HEK293 (cell line): ENCODE measurements at regions not wholly inside any gene's neighbourhood (a gene's known extent, or its start where the extent isn't known, plus 50 kb on each side); places are given as distances from the start of the nearest gene placed in this dataset.
"Not testable (repeated sequence)": the region's sequence is repeated elsewhere in the genome, so short reads cannot be mapped to it uniquely, and the experiment has no call there.

Experiments
- CTCF ChIA-PET: fragments of 350-600 bp; formaldehyde crosslinking; extraction: SDS; loops from one replicate; lab custom pipeline; 2021; ENCODE audit warnings: antibody characterized with exemption; lab: Yijun Ruan, JAX
- POLR2A ChIA-PET: fragments of 300-600 bp; formaldehyde crosslinking; extraction: SDS; loops from one replicate; lab custom pipeline; 2020; ENCODE audit warnings: antibody characterized with exemption, inconsistent platforms; lab: Yijun Ruan, JAX
- H3K27ac ChIP-seq: fragments of 200-500 bp; sonication (Bioruptor generic); 2 replicates; pipeline ENCODE4 v1.5.1; 2014; ENCODE audit warnings: low read depth, low read length, control low read depth, inconsistent platforms; ENCODE audit errors: extremely low read depth
- H3K36me3 ChIP-seq, 2 experiments: fragments of 200-500 bp in 1 of 2; sonication (Bioruptor generic) in 1 of 2; 1 replicate in 1 of 2; 2 replicates in 1 of 2; pipeline ENCODE4 v1.5.1; 2014 to 2017; ENCODE audit warnings: inconsistent platforms in 2 of 2, low read length in 2 of 2; ENCODE audit not compliant: control insufficient read depth in 2 of 2, insufficient read depth in 1 of 2
- H3K4me1 ChIP-seq: fragments of 200-500 bp; sonication (Bioruptor generic); 2 replicates; pipeline ENCODE4 v1.5.1; 2014; ENCODE audit warnings: mild to moderate bottlenecking, low read length, inconsistent platforms; ENCODE audit not compliant: control insufficient read depth, insufficient read depth
- H3K4me3 ChIP-seq: 2 replicates; pipeline ENCODE4 v1.5.1; 2011; ENCODE audit warnings: low read depth, mild to moderate bottlenecking, control low read depth, low read length, moderate library complexity
- H3K9me3 ChIP-seq: fragments of 200-500 bp; sonication (Bioruptor generic); 2 replicates; pipeline ENCODE4 v1.5.1; 2014; ENCODE audit warnings: low read depth, low read length, inconsistent platforms; ENCODE audit not compliant: control insufficient read depth, insufficient read depth
- BCL11B ChIP-seq: fragments of 450-650 bp; formaldehyde crosslinking; IDR thresholded peaks from 2 replicates; pipeline ENCODE4 v1.5.1; 2016; ENCODE audit warnings: low read depth, missing biosample characterization, missing genetic modification characterization
- IKZF3 ChIP-seq: fragments of 450-650 bp; IDR thresholded peaks from 2 replicates; pipeline ENCODE4 v1.5.0; 2018; ENCODE audit warnings: missing biosample characterization, mild to moderate bottlenecking, missing genetic modification characterization, moderate library complexity
- PRDM4 ChIP-seq: fragments of 450-650 bp; formaldehyde crosslinking; IDR thresholded peaks from 2 replicates; pipeline ENCODE4 v1.5.1; 2017; ENCODE audit warnings: missing biosample characterization, missing genetic modification characterization
- SP3 ChIP-seq: fragments of 450-650 bp; formaldehyde crosslinking; IDR thresholded peaks from 2 replicates; pipeline ENCODE4 v1.5.1; 2016; ENCODE audit warnings: missing biosample characterization, missing genetic modification characterization
- ZEB2 ChIP-seq: fragments of 450-650 bp; formaldehyde crosslinking; IDR thresholded peaks from 2 replicates; pipeline ENCODE4 v1.5.1; 2016; ENCODE audit warnings: missing biosample characterization, missing genetic modification characterization
- ZNF112 ChIP-seq: fragments of 450-650 bp; formaldehyde crosslinking; IDR thresholded peaks from 2 replicates; pipeline ENCODE4 v1.5.0; 2017; ENCODE audit warnings: missing biosample characterization, missing genetic modification characterization
- ZNF132 ChIP-seq: fragments of 450-650 bp; formaldehyde crosslinking; IDR thresholded peaks from 2 replicates; pipeline ENCODE4 v1.5.1; 2017; ENCODE audit warnings: missing biosample characterization, missing genetic modification characterization, borderline replicate concordance
- ZNF202 ChIP-seq: fragments of 450-650 bp; formaldehyde crosslinking; IDR thresholded peaks from 2 replicates; pipeline ENCODE4 v1.5.1; 2016; ENCODE audit warnings: missing biosample characterization, missing genetic modification characterization, borderline replicate concordance
- ZNF239 ChIP-seq: fragments of 450-650 bp; formaldehyde crosslinking; IDR thresholded peaks from 2 replicates; pipeline ENCODE4 v1.5.1; 2016; ENCODE audit warnings: missing biosample characterization, missing genetic modification characterization
- ZNF404 ChIP-seq: fragments of 450-650 bp; formaldehyde crosslinking; IDR thresholded peaks from 2 replicates; pipeline ENCODE4 v1.5.1; 2017; ENCODE audit warnings: missing biosample characterization, missing genetic modification characterization
- ZNF530 ChIP-seq: fragments of 450-650 bp; formaldehyde crosslinking; IDR thresholded peaks from 2 replicates; pipeline ENCODE4 v1.5.1; 2016; ENCODE audit warnings: low read depth, missing biosample characterization, missing genetic modification characterization
- ZNF596 ChIP-seq: fragments of 450-650 bp; IDR thresholded peaks from 2 replicates; pipeline ENCODE4 v1.5.0; 2018; ENCODE audit warnings: missing biosample characterization, mild to moderate bottlenecking, missing genetic modification characterization, moderate library complexity
- ZNF645 ChIP-seq: fragments of 450-650 bp; formaldehyde crosslinking; IDR thresholded peaks from 2 replicates; pipeline ENCODE4; 2016; ENCODE audit warnings: missing biosample characterization, missing genetic modification characterization
- ZSCAN23 ChIP-seq: fragments of 450-650 bp; formaldehyde crosslinking; IDR thresholded peaks from 2 replicates; pipeline ENCODE4 v1.5.1; 2016; ENCODE audit warnings: missing biosample characterization, missing genetic modification characterization
- TF ChIP-seq, protein P1 (sequence below): fragments of 450-650 bp; formaldehyde crosslinking; IDR thresholded peaks from 2 replicates; pipeline ENCODE4 v1.5.1; 2017; ENCODE audit warnings: missing biosample characterization, missing genetic modification characterization

DNA sequence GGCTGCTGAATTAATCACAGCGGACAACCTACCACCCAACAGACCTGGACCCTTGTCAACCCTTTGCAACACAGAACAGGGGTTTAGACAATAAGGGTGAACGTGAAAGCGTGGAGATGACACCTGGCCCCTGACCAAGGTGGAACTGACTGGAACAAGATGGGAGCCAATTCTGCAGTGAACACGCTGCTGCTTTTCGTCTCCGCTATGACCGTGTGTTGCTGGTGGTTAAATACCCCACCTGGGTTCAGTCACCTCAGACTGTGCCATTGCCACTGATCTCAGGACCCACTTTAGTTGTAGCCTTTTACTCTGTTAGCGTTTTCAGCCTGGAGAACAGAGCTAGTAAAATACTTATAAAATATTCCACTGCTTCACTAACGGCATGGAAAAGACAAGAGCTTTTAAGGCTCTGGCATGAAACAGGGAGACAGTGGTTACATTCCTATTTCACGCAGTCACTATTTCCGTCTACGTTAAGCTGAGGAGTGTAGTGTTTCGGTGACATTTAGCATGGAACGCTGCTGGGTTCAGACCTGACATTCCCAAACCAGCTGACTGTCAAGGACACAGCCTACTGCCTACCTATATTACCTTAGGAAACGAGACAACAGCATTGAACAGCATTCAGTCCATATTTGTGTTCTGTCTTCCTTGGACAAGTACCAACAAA is 119.5 kb upstream of the PRSS1 start:
- no peak overlapping the region for H3K4me3 ChIP-seq
- no peaks in the 10 kb centered on the region for H3K36me3 ChIP-seq
- TF ChIP-seq ZNF530 (no peak), PRDM4 (tag by site-specific recombination) (no peak), IKZF3 (tag by site-specific recombination) (no peak), ZNF645 (tag by site-specific recombination) (no peak), ZNF112 (tag by site-specific recombination) (no peak), ZNF404 (tag by site-specific recombination) (no peak), ZNF202 (tag by site-specific recombination) (no peak)
- TF ChIP-seq, protein P1, sequence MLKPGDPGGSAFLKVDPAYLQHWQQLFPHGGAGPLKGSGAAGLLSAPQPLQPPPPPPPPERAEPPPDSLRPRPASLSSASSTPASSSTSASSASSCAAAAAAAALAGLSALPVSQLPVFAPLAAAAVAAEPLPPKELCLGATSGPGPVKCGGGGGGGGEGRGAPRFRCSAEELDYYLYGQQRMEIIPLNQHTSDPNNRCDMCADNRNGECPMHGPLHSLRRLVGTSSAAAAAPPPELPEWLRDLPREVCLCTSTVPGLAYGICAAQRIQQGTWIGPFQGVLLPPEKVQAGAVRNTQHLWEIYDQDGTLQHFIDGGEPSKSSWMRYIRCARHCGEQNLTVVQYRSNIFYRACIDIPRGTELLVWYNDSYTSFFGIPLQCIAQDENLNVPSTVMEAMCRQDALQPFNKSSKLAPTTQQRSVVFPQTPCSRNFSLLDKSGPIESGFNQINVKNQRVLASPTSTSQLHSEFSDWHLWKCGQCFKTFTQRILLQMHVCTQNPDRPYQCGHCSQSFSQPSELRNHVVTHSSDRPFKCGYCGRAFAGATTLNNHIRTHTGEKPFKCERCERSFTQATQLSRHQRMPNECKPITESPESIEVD (tag by site-specific recombination): no peak
- no peak overlapping the region for H3K27ac ChIP-seq
- ChIA-PET POLR2A (no interaction called here), CTCF (interaction anchor here (0.7 to 8.5 kb wide), 10 partner anchors 11 to 585 kb away, joined by 3 to 116 read pairs (median 4); no protein-coding TSS in a partner anchor)
- H3K9me3 ChIP-seq: no peaks in the 10 kb centered on the region
- H3K4me1 ChIP-seq: no peaks in the 10 kb centered on the region

- Histone ChIP-seq H3K27ac (no peak overlapping the region), H3K4me1 (no peaks in the 10 kb centered on the region), H3K4me3 (no peak overlapping the region), H3K9me3 (no peaks in the 10 kb centered on the region), H3K36me3 (no peaks in the 10 kb centered on the region)
- ChIA-PET POLR2A (no interaction called here), CTCF (interaction anchor here (0.8 to 4.8 kb wide), 6 partner anchors 11 to 213 kb away, joined by 3 to 46 read pairs (median 6); no protein-coding TSS in a partner anchor)
- TF ChIP-seq IKZF3 (tag by site-specific recombination): no peak
- TF ChIP-seq ZEB2 (tag by site-specific recombination): no peak
- no peak for TF ChIP-seq BCL11B (tag by site-specific recombination)
- TF ChIP-seq ZSCAN23: no peak
- no peak for TF ChIP-seq ZNF132 (tag by site-specific recombination)
- TF ChIP-seq ZNF596 (tag by site-specific recombination): no peak
- TF ChIP-seq ZNF239 (tag by site-specific recombination): no peak
- TF ChIP-seq SP3 (tag by site-specific recombination): no peak
Measured at GRCh38 chr7:142628945-142629344, 120.3 kb upstream of the PRSS1 start.

GRCh38 chr7:142627223-142627622 is 122.0 kb upstream of the PRSS1 start:
- POLR2A ChIA-PET, H3K4me3 ChIP-seq, H3K27ac ChIP-seq, H3K9me3 ChIP-seq, H3K4me1 ChIP-seq, H3K36me3 ChIP-seq: not testable (repeated sequence)
- CTCF ChIA-PET: interaction anchor here (0.6 to 3.0 kb wide), 7 partner anchors 10 to 183 kb away, joined by 3 to 22 read pairs (median 3); no protein-coding TSS in a partner anchor
